Posterior cingulate gyrus (tissue), 11 donors: ENCODE measurements at regions not wholly inside any gene's neighbourhood (a gene's known extent, or its start where the extent isn't known, plus 50 kb on each side); places are given as distances from the start of the nearest gene placed in this dataset.
"Not testable (repeated sequence)": the region's sequence is repeated elsewhere in the genome, so short reads cannot be mapped to it uniquely, and the experiment has no call there.

Source experiments
- DNase-seq, 10 donors: peaks; one replicate each; pipeline versions ENCODE4 v3.0.0 to v3.0.0-alpha.2; 2020 to 2021; ENCODE audit warnings: mixed read lengths in 3 of 10
- intact Hi-C: fragments of 100-400 bp; cut with DNase I; formaldehyde crosslinking; loops from one replicate; pipeline ENCODE4 v1.15.1; 2023

- intact Hi-C loops, DNase-seq: not testable (repeated sequence)
Measured at GRCh38 chr15:20372416-20372815, 169.2 kb downstream of the GOLGA6L6 start.

GRCh38 chr15:20369500-20369899 is 172.1 kb downstream of the GOLGA6L6 start:
- intact Hi-C loops, result no loop called here
- DNase-seq, result no peak

- intact Hi-C loops, result no loop called here
- no peak for DNase-seq
Measured at GRCh38 chr15:20368974-20369373, 172.6 kb downstream of the GOLGA6L6 start.

- DNase-seq, result no peak
Measured at GRCh38 chr15:20367093-20367492, 174.5 kb downstream of the GOLGA6L6 start.

GRCh38 chr15:20363591-20363990 is 178.0 kb downstream of the GOLGA6L6 start:
- DNase-seq, result peak in 1 of 10 donors; percentile 61
- intact Hi-C loops, result not testable (repeated sequence)

More at GRCh38 chr15:20367093-20367492, 174.5 kb downstream of the GOLGA6L6 start:
- intact Hi-C loops, result no loop called here

- DNase-seq, result no peak
Measured at GRCh38 chr15:20361091-20361490, 180.5 kb downstream of the GOLGA6L6 start.

GRCh38 chr15:20358779-20359414 is 182.7 kb downstream of the GOLGA6L6 start:
- intact Hi-C loops, result no loop called here
- no peak for DNase-seq

More at GRCh38 chr15:20361091-20361490, 180.5 kb downstream of the GOLGA6L6 start:
- intact Hi-C loops, result no loop called here

GRCh38 chr15:20358066-20358778 is 183.4 kb downstream of the GOLGA6L6 start:
- peak in 7 of 10 donors; percentile 17 to 94 (median 45) for DNase-seq
- intact Hi-C loops, result no loop called here

- peak in 6 of 10 donors; percentile 20 to 93 (median 68) for DNase-seq
- intact Hi-C loops, result no loop called here
Measured at GRCh38 chr15:20357481-20358065, 184.0 kb downstream of the GOLGA6L6 start.

GRCh38 chr15:20356911-20357480 is 184.6 kb downstream of the GOLGA6L6 start:
- DNase-seq, result peak in 4 of 10 donors; percentile 21 to 92 (median 48)
- intact Hi-C loops, result no loop called here

GRCh38 chr15:20356444-20356910 is 185.1 kb downstream of the GOLGA6L6 start:
- intact Hi-C loops, result no loop called here
- DNase-seq, result peak; percentile 73 to 98 (median 87)

GRCh38 chr15:20355256-20355868 is 186.2 kb downstream of the GOLGA6L6 start:
- intact Hi-C loops, result no loop called here
- peak in 5 of 10 donors; percentile 8 to 87 (median 74) for DNase-seq

GRCh38 chr15:20354884-20355223 is 186.7 kb downstream of the GOLGA6L6 start:
- DNase-seq, result peak in 2 of 10 donors; percentile 68 to 86
- intact Hi-C loops, result not testable (repeated sequence)

GRCh38 chr15:20353966-20354883 is 187.4 kb downstream of the GOLGA6L6 start:
- intact Hi-C loops, result no loop called here
- peak in 5 of 10 donors; percentile 11 to 87 (median 77) for DNase-seq

- intact Hi-C loops, result no loop called here
Measured at GRCh38 chr15:20352241-20353200, 189.1 kb downstream of the GOLGA6L6 start.

GRCh38 chr15:20351448-20351971 is 190.1 kb downstream of the GOLGA6L6 start:
- intact Hi-C loops, result no loop called here
- peak in 5 of 10 donors; percentile 19 to 93 (median 59) for DNase-seq

More at GRCh38 chr15:20352241-20353200, 189.1 kb downstream of the GOLGA6L6 start:
- peak in 5 of 10 donors; percentile 7 to 92 (median 81) for DNase-seq

GRCh38 chr15:20349774-20350498 is 191.7 kb downstream of the GOLGA6L6 start:
- peak in 5 of 10 donors; percentile 20 to 92 (median 83) for DNase-seq
- intact Hi-C loops, result no loop called here
